Left renal pelvis (tissue), 4 donors: ENCODE measurements at regions not wholly inside any gene's neighbourhood (a gene's known extent, or its start where the extent isn't known, plus 50 kb on each side); places are given as distances from the start of the nearest gene placed in this dataset.
"Not testable (repeated sequence)": the region's sequence is repeated elsewhere in the genome, so short reads cannot be mapped to it uniquely, and the experiment has no call there.

ENCODE experiments used
- DNase-seq, 4 donors: peaks; one replicate each; pipeline ENCODE4 v3.0.0-alpha.2; 2013; ENCODE audit warnings: low read depth in 4 of 4, low spot score in 3 of 4

- DNase-seq, result not testable (repeated sequence)
These were observed 1220.8 kb upstream of the B3GALT2 start for GRCh38 chr1:194407238-194407637.

- DNase-seq, result no peak
These were observed 1208.3 kb upstream of the B3GALT2 start for GRCh38 chr1:194394676-194395075.

- DNase-seq, result no peak
These were observed 1201.1 kb upstream of the B3GALT2 start for GRCh38 chr1:194387531-194387930.

GRCh38 chr1:194378517-194378916, 1192.1 kb upstream of the B3GALT2 start:
- no peak for DNase-seq

GRCh38 chr1:194374649-194375048, 1188.2 kb upstream of the B3GALT2 start:
- DNase-seq, result no peak

- DNase-seq, result no peak
These were observed 1185.9 kb upstream of the B3GALT2 start for GRCh38 chr1:194372266-194372665.

GRCh38 chr1:194369622-194370021, 1183.2 kb upstream of the B3GALT2 start:
- DNase-seq, result no peak

- no peak for DNase-seq
These were observed 1182.6 kb upstream of the B3GALT2 start for GRCh38 chr1:194369060-194369459.

GRCh38 chr1:194367121-194367520, 1180.7 kb upstream of the B3GALT2 start:
- DNase-seq, result no peak

GRCh38 chr1:194366705-194367104, 1180.3 kb upstream of the B3GALT2 start:
- DNase-seq, result no peak

- DNase-seq, result no peak
These were observed 1175.9 kb upstream of the B3GALT2 start for GRCh38 chr1:194362327-194362726.

GRCh38 chr1:194361374-194362131, 1175.1 kb upstream of the B3GALT2 start:
- no peak for DNase-seq

GRCh38 chr1:194358208-194358581, 1171.8 kb upstream of the B3GALT2 start:
- no peak for DNase-seq

GRCh38 chr1:194357573-194358207, 1171.3 kb upstream of the B3GALT2 start:
- DNase-seq, result not testable (repeated sequence)

GRCh38 chr1:194355488-194356106, 1169.2 kb upstream of the B3GALT2 start:
- no peak for DNase-seq

- DNase-seq, result no peak
These were observed 1166.7 kb upstream of the B3GALT2 start for GRCh38 chr1:194353121-194353520.

GRCh38 chr1:194347200-194347599, 1160.8 kb upstream of the B3GALT2 start:
- no peak for DNase-seq

GRCh38 chr1:194342484-194343262, 1156.3 kb upstream of the B3GALT2 start:
- no peak for DNase-seq

GRCh38 chr1:194341587-194341986, 1155.2 kb upstream of the B3GALT2 start:
- DNase-seq, result no peak

GRCh38 chr1:194339471-194339870, 1153.1 kb upstream of the B3GALT2 start:
- DNase-seq, result no peak
